H9 (cell line): ENCODE measurements at regions not wholly inside any gene's neighbourhood (a gene's known extent, or its start where the extent isn't known, plus 50 kb on each side); places are given as distances from the start of the nearest gene placed in this dataset.

Experiments
- DNase-seq: peaks from one replicate; pipeline ENCODE4 v3.0.0-alpha.2; 2017
- H2AFZ ChIP-seq: one replicate; pipeline ENCODE4 v1.6.1; 2013; ENCODE audit warnings: mild to moderate bottlenecking, low read length, control low read depth, moderate library complexity
- H2AK5ac ChIP-seq: 2 replicates; pipeline ENCODE4 v1.6.1; 2013; ENCODE audit warnings: low read length, control low read depth, mixed read lengths; ENCODE audit not compliant: insufficient read length
- H2BK120ac ChIP-seq: one replicate; pipeline ENCODE4 v1.6.1; 2013; ENCODE audit warnings: low read depth, mild to moderate bottlenecking, low read length, control low read depth, inconsistent platforms; ENCODE audit not compliant: poor library complexity, severe bottlenecking
- H2BK12ac ChIP-seq: 2 replicates; pipeline ENCODE4 v1.6.1; 2013; ENCODE audit warnings: low read length, control low read depth, mixed read lengths, low read depth; ENCODE audit not compliant: insufficient read length
- H2BK15ac ChIP-seq: 2 replicates; pipeline ENCODE4 v1.6.1; 2013; ENCODE audit warnings: low read depth, low read length, control low read depth
- H2BK20ac ChIP-seq: one replicate; pipeline ENCODE4 v1.6.1; 2013; ENCODE audit warnings: low read depth, mild to moderate bottlenecking, low read length, control low read depth, inconsistent platforms; ENCODE audit not compliant: poor library complexity, severe bottlenecking
- H2BK5ac ChIP-seq: 2 replicates; pipeline ENCODE4 v1.6.1; 2013; ENCODE audit warnings: low read length, control low read depth, mixed read lengths; ENCODE audit not compliant: insufficient read length
- H3K14ac ChIP-seq: 2 replicates; pipeline ENCODE4 v1.6.1; 2013; ENCODE audit warnings: low read length, control low read depth; ENCODE audit not compliant: insufficient read depth
- H3K18ac ChIP-seq: 2 replicates; pipeline ENCODE4 v1.6.1; 2013; ENCODE audit warnings: low read depth, mild to moderate bottlenecking, mixed read lengths, low read length, control low read depth; ENCODE audit not compliant: insufficient read length
- H3K23ac ChIP-seq: 2 replicates; pipeline ENCODE4 v1.6.1; 2013; ENCODE audit warnings: low read length, control low read depth, mixed read lengths, low read depth; ENCODE audit not compliant: insufficient read length
- H3K23me2 ChIP-seq: 2 replicates; pipeline ENCODE4 v1.6.1; 2013; ENCODE audit warnings: low read depth, mild to moderate bottlenecking, mixed read lengths, low read length, control low read depth; ENCODE audit not compliant: insufficient read length, poor library complexity, severe bottlenecking
- H3K27ac ChIP-seq: 2 replicates; pipeline ENCODE4 v1.5.1; 2013; ENCODE audit warnings: low read length, control low read depth, mixed read lengths, low read depth; ENCODE audit not compliant: insufficient read length
- H3K27me3 ChIP-seq: 2 replicates; pipeline ENCODE4 v1.6.1; 2013; ENCODE audit warnings: low read length, control low read depth, inconsistent platforms; ENCODE audit not compliant: insufficient read depth
- H3K4ac ChIP-seq: 2 replicates; pipeline ENCODE4 v1.6.1; 2013; ENCODE audit warnings: low read depth, mild to moderate bottlenecking, control low read depth, inconsistent platforms, low read length, moderate library complexity
- H3K4me1 ChIP-seq: 2 replicates; pipeline ENCODE4 v1.6.1; 2013; ENCODE audit warnings: low read length, control low read depth, inconsistent platforms; ENCODE audit not compliant: insufficient read depth
- H3K4me2 ChIP-seq: 2 replicates; pipeline ENCODE4 v1.6.1; 2013; ENCODE audit warnings: low read length, control low read depth, mixed read lengths; ENCODE audit not compliant: insufficient read length, insufficient read depth
- H3K56ac ChIP-seq: 2 replicates; pipeline ENCODE4 v1.6.1; 2013; ENCODE audit warnings: low read depth, mild to moderate bottlenecking, mixed read lengths, low read length, control low read depth; ENCODE audit not compliant: insufficient read length
- H3K79me1 ChIP-seq: 2 replicates; pipeline ENCODE4 v1.6.1; 2013; ENCODE audit warnings: low read depth, mild to moderate bottlenecking, moderate library complexity, low read length, control low read depth, inconsistent platforms; ENCODE audit not compliant: insufficient read depth, poor library complexity, severe bottlenecking
- H3K79me2 ChIP-seq: 2 replicates; pipeline ENCODE4 v1.6.1; 2013; ENCODE audit warnings: low read length, control low read depth, inconsistent platforms; ENCODE audit not compliant: insufficient read depth
- H3K9ac ChIP-seq: 2 replicates; pipeline ENCODE4 v1.6.1; 2013; ENCODE audit warnings: low read length, control low read depth, mixed read lengths; ENCODE audit not compliant: insufficient read length; ENCODE audit errors: extremely low read depth
- H3K9me3 ChIP-seq: one replicate; pipeline ENCODE4 v1.6.1; 2013; ENCODE audit warnings: low read depth, low read length, inconsistent platforms; ENCODE audit not compliant: control insufficient read depth
- H3T11ph ChIP-seq: one replicate; pipeline ENCODE4 v1.6.1; 2013; ENCODE audit warnings: mild to moderate bottlenecking, low read length, control low read depth, inconsistent platforms
- H4K20me1 ChIP-seq: one replicate; pipeline ENCODE4 v1.6.1; 2013; ENCODE audit not compliant: control insufficient read depth, insufficient read length, insufficient read depth
- H4K5ac ChIP-seq: 2 replicates; pipeline ENCODE4 v1.6.1; 2013; ENCODE audit warnings: low read depth, mild to moderate bottlenecking, mixed read lengths, low read length, control low read depth; ENCODE audit not compliant: insufficient read length
- H4K8ac ChIP-seq: replicated peaks from 2 replicates; pipeline ENCODE4 v1.6.1; 2013; ENCODE audit warnings: low read length, control low read depth, mixed read lengths, low read depth; ENCODE audit not compliant: insufficient read length
- H4K91ac ChIP-seq: 2 replicates; pipeline ENCODE4 v1.6.1; 2013; ENCODE audit warnings: low read depth, mild to moderate bottlenecking, moderate library complexity, mixed read lengths, low read length, control low read depth; ENCODE audit not compliant: insufficient read length
- H3K27ac Mint-ChIP-seq, 3 experiments: 2 replicates in 2 of 3; 3 replicates in 1 of 3; pipeline ENCODE4 v1.8.0; 2020 to 2021; ENCODE audit warnings: mixed read lengths in 3 of 3, mild to moderate bottlenecking in 1 of 3, moderate library complexity in 1 of 3
- H3K27me3 Mint-ChIP-seq: 2 replicates; pipeline ENCODE4 v1.8.0; 2021; ENCODE audit warnings: low read depth, mild to moderate bottlenecking, moderate library complexity, mixed read lengths
- H3K36me3 Mint-ChIP-seq, 3 experiments: 2 replicates in 2 of 3; 3 replicates in 1 of 3; pipeline ENCODE4 v1.8.0; 2020 to 2021; ENCODE audit warnings: low read depth in 3 of 3, mixed read lengths in 3 of 3; ENCODE audit not compliant: insufficient read depth in 1 of 3
- H3K4me1 Mint-ChIP-seq, 2 experiments: 2 replicates each; pipeline ENCODE4 v1.8.0; 2020; ENCODE audit warnings: mixed read lengths in 2 of 2
- H3K4me3 Mint-ChIP-seq, 2 experiments: 2 replicates in 1 of 2; 3 replicates in 1 of 2; pipeline ENCODE4 v1.8.0; 2020 to 2021; ENCODE audit warnings: mild to moderate bottlenecking in 2 of 2, mixed read lengths in 2 of 2, moderate library complexity in 1 of 2
- H3K9me3 Mint-ChIP-seq, 2 experiments: 2 replicates in 1 of 2; 3 replicates in 1 of 2; pipeline ENCODE4 v1.8.0; 2020; ENCODE audit warnings: mild to moderate bottlenecking in 2 of 2, mixed read lengths in 2 of 2, moderate library complexity in 1 of 2
- WGBS: extraction: QIAGEN DNeasy Blood & Tissue Kit; methylation state at CpG from one replicate; pipeline ENCODE4 v1.1.7; 2013; ENCODE audit warnings: missing lambda C conversion rate, low lambda C conversion rate, mixed read lengths; ENCODE audit not compliant: insufficient read length; ENCODE audit errors: extremely low coverage; 5-methylcytosine and 5-hydroxymethylcytosine counted together
- TF ChIP-seq, protein P1 (sequence below): fragments of 200-600 bp; sonication (generic); conservative IDR thresholded peaks from 3 replicates; pipeline ENCODE4 v1.8.0; 2021; ENCODE audit warnings: antibody characterized with exemption, mild to moderate bottlenecking

DNA sequence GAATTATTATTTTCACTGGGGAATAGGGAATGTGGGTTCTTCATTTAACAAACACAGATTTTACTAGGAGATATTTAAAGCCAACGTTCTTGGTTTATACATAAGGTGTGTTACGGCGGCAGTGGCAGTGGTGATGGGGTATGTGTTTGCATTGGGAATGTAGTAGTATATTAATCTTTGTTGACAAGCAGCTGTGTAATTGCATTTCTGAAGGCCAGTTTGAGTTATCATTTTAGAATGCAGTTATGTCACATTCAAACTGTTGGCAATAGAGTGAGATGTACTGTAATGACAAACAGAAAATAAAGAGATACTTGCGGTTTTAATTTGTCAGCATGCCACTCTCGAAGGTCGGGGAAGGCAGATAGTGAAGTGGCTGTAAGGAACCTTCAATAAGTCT lies 628.6 kb upstream of the POM121L12 start:
- no peaks in the 10 kb centered on the region for H3K27me3 ChIP-seq
- H3K9me3 Mint-ChIP-seq: peaks cover 0 to 3% of the 10 kb centered on the region in 2 experiments; a peak in 2 of 5 replicates
- H3K79me1 ChIP-seq: no peaks in the 10 kb centered on the region
- H4K8ac ChIP-seq: no peak overlapping the region
- TF ChIP-seq, protein P1, sequence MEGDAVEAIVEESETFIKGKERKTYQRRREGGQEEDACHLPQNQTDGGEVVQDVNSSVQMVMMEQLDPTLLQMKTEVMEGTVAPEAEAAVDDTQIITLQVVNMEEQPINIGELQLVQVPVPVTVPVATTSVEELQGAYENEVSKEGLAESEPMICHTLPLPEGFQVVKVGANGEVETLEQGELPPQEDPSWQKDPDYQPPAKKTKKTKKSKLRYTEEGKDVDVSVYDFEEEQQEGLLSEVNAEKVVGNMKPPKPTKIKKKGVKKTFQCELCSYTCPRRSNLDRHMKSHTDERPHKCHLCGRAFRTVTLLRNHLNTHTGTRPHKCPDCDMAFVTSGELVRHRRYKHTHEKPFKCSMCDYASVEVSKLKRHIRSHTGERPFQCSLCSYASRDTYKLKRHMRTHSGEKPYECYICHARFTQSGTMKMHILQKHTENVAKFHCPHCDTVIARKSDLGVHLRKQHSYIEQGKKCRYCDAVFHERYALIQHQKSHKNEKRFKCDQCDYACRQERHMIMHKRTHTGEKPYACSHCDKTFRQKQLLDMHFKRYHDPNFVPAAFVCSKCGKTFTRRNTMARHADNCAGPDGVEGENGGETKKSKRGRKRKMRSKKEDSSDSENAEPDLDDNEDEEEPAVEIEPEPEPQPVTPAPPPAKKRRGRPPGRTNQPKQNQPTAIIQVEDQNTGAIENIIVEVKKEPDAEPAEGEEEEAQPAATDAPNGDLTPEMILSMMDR: no peak
- no peak overlapping the region for H4K91ac ChIP-seq
- H2BK12ac ChIP-seq: no peak overlapping the region
- no peak overlapping the region for H2AK5ac ChIP-seq
- H3K9ac ChIP-seq: no peak overlapping the region
- no peaks in the 10 kb centered on the region for H3K79me2 ChIP-seq
- no peak overlapping the region for H2BK120ac ChIP-seq
- no peaks in the 10 kb centered on the region for H4K20me1 ChIP-seq
- no CpG with 5 or more reads among the region's 6 CpGs for WGBS
- no peak overlapping the region for H3T11ph ChIP-seq
- H4K5ac ChIP-seq: no peak overlapping the region
- H3K18ac ChIP-seq: no peak overlapping the region
- no peaks in the 10 kb centered on the region; a peak in 2 of 7 replicates for H3K36me3 Mint-ChIP-seq
- no peak overlapping the region for H3K23ac ChIP-seq
- no peak overlapping the region for H3K4me2 ChIP-seq
- no peaks in the 10 kb centered on the region for H3K23me2 ChIP-seq
- no peak overlapping the region for H3K56ac ChIP-seq
- H2BK20ac ChIP-seq: no peak overlapping the region
- H2BK5ac ChIP-seq: no peak overlapping the region
- no peak overlapping the region for H3K27ac Mint-ChIP-seq
- H3K14ac ChIP-seq: no peak overlapping the region
- no peaks in the 10 kb centered on the region for H3K4me1 Mint-ChIP-seq
- no peaks in the 10 kb centered on the region for H3K9me3 ChIP-seq
- no peak overlapping the region for H2AFZ ChIP-seq
- H3K4me3 Mint-ChIP-seq: no peak overlapping the region
- DNase-seq: no peak
- no peaks in the 10 kb centered on the region for H3K4me1 ChIP-seq
- H3K4ac ChIP-seq: no peak overlapping the region
- H3K27me3 Mint-ChIP-seq: no peaks in the 10 kb centered on the region
- H3K27ac ChIP-seq: no peak overlapping the region
- H2BK15ac ChIP-seq: no peak overlapping the region
